Central memory CD8-positive, alpha-beta T cell (primary cell): ENCODE measurements at regions not wholly inside any gene's neighbourhood (a gene's known extent, or its start where the extent isn't known, plus 50 kb on each side); places are given as distances from the start of the nearest gene placed in this dataset.
A peak's percentile ranks its signal among the peaks of the same experiment; 100 is the strongest.
"Not testable (repeated sequence)": the region's sequence is repeated elsewhere in the genome, so short reads cannot be mapped to it uniquely, and the experiment has no call there.

Experiments used
- ATAC-seq: fragments of 150-1000 bp; cut with Tn5 transposase; replicated peaks from 2 replicates; pipeline ENCODE4 v1.10.0; 2022; ENCODE audit warnings: mild to moderate bottlenecking, moderate FRiP score, moderate number of reproducible peaks; ENCODE audit not compliant: poor library complexity, severe bottlenecking; ENCODE audit errors: extremely low read depth
- DNase-seq, 2 donors: peaks; one replicate each; pipeline ENCODE4 v3.0.0; 2021; ENCODE audit warnings: low spot score in 2 of 2
- H3K27ac Mint-ChIP-seq: one replicate; pipeline ENCODE4 v1.8.0; 2022; ENCODE audit warnings: low read depth, mild to moderate bottlenecking, moderate library complexity, mixed read lengths
- H3K27me3 Mint-ChIP-seq: one replicate; pipeline ENCODE4 v1.8.0; 2022; ENCODE audit warnings: mixed read lengths
- H3K36me3 Mint-ChIP-seq: one replicate; pipeline ENCODE4 v1.8.0; 2022; ENCODE audit warnings: mild to moderate bottlenecking, moderate library complexity, mixed read lengths; ENCODE audit not compliant: insufficient read depth
- H3K4me1 Mint-ChIP-seq: one replicate; pipeline ENCODE4 v1.8.0; 2022; ENCODE audit warnings: mixed read lengths
- H3K4me3 Mint-ChIP-seq: one replicate; pipeline ENCODE4 v1.8.0; 2022; ENCODE audit warnings: mild to moderate bottlenecking, moderate library complexity, mixed read lengths
- H3K9me3 Mint-ChIP-seq: one replicate; pipeline ENCODE4 v1.8.0; 2022; ENCODE audit warnings: mixed read lengths

GRCh38 chr11:109051200-109051599 is 370.8 kb upstream of the C11orf87 start:
- H3K36me3 Mint-ChIP-seq, result no peaks in the 10 kb centered on the region

DNA sequence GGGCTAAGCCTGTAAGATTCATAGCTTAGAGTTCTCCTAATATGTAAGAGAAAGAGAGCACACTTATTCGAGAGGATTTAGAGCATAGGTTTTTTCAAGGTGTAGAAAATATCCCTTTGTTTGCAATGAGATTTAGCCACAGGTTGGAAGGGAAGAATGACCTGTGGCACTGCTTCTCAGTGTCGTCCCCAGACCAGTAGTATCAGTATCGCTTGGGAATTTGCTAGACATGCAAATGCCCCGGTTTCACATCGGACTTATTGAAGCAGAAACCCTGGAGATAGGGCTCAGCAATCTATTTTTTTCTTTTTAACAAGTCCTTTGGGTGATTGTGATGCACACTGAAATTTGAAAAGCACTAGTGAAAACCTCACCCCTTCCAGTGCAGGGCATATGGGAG is 362.6 kb upstream of the C11orf87 start:
- H3K4me1 Mint-ChIP-seq, result no peaks in the 10 kb centered on the region
- no peak overlapping the region for H3K27ac Mint-ChIP-seq
- no peaks in the 10 kb centered on the region for H3K9me3 Mint-ChIP-seq
- H3K27me3 Mint-ChIP-seq, result peaks cover 35% of the 10 kb centered on the region
- H3K36me3 Mint-ChIP-seq, result no peaks in the 10 kb centered on the region
- no peak for ATAC-seq
- DNase-seq, result no peak
- no peak overlapping the region for H3K4me3 Mint-ChIP-seq

More at GRCh38 chr11:109051200-109051599, 370.8 kb upstream of the C11orf87 start:
- no peaks in the 10 kb centered on the region for H3K4me1 Mint-ChIP-seq
- no peak for ATAC-seq
- H3K9me3 Mint-ChIP-seq, result no peaks in the 10 kb centered on the region
- no peak for DNase-seq
- H3K4me3 Mint-ChIP-seq, result no peak overlapping the region
- peaks cover 12% of the 10 kb centered on the region for H3K27me3 Mint-ChIP-seq
- H3K27ac Mint-ChIP-seq, result no peak overlapping the region

DNA sequence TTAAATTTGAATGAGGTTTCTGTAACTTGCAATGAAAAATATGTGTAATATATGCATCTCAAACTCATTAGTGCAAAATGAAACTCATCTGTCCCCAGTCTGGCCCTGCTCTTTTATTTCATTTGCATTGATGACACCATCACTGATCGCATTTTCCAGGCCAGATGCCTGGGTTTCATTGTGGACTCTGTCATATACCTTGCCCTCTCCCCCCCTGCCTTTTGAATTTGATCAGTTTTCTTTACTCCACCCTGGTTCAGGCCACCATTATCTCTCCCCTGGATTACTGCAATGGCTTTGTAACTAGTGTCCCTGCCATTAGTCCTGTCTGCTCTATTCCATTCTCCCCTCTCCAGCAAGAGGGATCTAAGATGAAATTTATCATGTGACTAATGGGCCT is 360.6 kb upstream of the C11orf87 start:
- Mint-ChIP-seq H3K9me3 (no peaks in the 10 kb centered on the region), H3K27ac (no peak overlapping the region), H3K4me1 (no peaks in the 10 kb centered on the region), H3K4me3 (no peak overlapping the region), H3K36me3 (no peaks in the 10 kb centered on the region), H3K27me3 (peaks cover 35% of the 10 kb centered on the region)
- DNase-seq (no peak), ATAC-seq (no peak)

DNA sequence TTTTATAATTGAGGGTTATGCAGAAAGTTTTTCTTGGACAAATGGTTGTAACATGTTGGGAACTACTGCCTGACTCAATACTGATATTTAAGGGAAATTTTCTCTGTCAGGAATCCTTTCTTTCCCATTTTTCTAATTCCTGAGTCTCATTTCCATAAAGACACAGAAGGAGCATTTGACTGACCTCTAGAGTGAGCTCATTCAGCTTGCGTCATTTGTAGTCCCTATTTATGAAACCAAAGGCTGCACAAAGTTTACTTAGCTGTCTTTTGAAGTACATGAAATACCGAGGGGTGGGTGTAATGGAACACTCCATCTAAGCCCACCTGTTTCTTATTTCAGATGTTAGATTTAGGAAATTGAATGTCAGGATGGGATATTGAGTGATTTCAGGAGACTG is 359.5 kb upstream of the C11orf87 start:
- no peaks in the 10 kb centered on the region for H3K9me3 Mint-ChIP-seq
- H3K36me3 Mint-ChIP-seq, result no peaks in the 10 kb centered on the region
- H3K4me3 Mint-ChIP-seq, result no peak overlapping the region
- H3K4me1 Mint-ChIP-seq, result no peaks in the 10 kb centered on the region
- no peak overlapping the region for H3K27ac Mint-ChIP-seq
- no peak for DNase-seq
- ATAC-seq, result no peak
- H3K27me3 Mint-ChIP-seq, result peaks cover 35% of the 10 kb centered on the region

GRCh38 chr11:109062871-109063270 is 359.1 kb upstream of the C11orf87 start:
- H3K4me1 Mint-ChIP-seq, result no peaks in the 10 kb centered on the region
- ATAC-seq (no peak), DNase-seq (no peak)
- no peaks in the 10 kb centered on the region for H3K9me3 Mint-ChIP-seq
- H3K4me3 Mint-ChIP-seq, result no peak overlapping the region
- H3K27me3 Mint-ChIP-seq, result peaks cover 35% of the 10 kb centered on the region
- no peak overlapping the region for H3K27ac Mint-ChIP-seq
- no peaks in the 10 kb centered on the region for H3K36me3 Mint-ChIP-seq

DNA sequence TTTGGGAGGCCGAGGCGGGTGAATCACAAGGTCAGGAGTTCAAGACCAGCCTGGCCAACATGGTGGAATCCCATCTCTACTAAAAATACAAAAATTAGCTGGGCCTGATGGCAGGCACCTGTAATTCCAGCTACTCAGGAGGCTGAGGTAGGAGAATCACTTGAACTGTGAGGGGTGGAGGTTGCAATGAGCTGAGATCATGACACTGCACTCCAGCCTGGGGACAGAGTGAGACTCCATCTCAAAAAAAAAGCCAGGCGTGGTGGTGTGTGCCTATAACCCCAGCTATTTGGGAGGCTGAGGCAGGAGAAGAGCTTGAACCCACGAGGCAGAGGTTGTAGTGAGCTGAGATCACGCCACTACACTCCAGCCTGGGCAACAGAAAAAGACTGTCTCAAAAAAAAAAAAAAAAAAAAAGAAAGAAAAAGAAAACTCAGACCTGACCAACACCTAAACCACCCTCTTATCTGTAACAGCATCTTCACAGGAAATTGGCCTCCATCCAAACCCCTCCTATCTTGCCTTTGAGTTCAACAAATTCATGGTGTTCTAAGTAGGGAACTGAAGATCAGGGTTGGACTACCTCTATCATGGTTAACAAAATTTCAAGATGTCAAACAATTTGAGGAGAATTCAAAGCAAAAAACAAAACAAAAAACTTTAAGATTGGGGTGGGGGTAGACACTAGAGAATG is 357.2 kb upstream of the C11orf87 start:
- peaks cover 24% of the 10 kb centered on the region for H3K27me3 Mint-ChIP-seq
- peak; percentile 36 for ATAC-seq
- H3K36me3 Mint-ChIP-seq, DNase-seq, H3K27ac Mint-ChIP-seq, H3K9me3 Mint-ChIP-seq, H3K4me3 Mint-ChIP-seq, H3K4me1 Mint-ChIP-seq: not testable (repeated sequence)

DNA sequence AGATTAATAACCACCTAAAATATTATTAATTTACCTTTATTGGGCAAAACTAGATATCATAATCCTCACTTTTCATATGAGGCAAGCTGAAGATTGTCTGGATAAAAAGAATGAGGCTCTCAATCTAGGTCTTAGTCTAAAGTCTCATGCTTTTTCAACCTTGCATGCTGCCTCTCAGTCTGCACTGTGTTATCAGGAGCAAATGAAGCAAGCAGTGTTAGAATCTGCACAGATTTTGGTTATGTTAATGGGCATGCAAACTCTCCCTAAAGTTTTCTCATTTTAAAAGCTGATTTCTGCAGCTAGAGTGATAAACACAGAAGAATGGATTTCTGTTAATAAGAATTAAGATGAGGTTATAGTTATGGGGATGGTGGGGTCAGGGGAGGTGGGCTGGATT is 350.7 kb upstream of the C11orf87 start:
- Mint-ChIP-seq H3K9me3 (peaks cover 5% of the 10 kb centered on the region), H3K36me3 (peaks cover 1% of the 10 kb centered on the region), H3K4me1 (no peaks in the 10 kb centered on the region), H3K4me3 (no peak overlapping the region), H3K27me3 (no peaks in the 10 kb centered on the region), H3K27ac (no peak overlapping the region)
- DNase-seq (no peak), ATAC-seq (no peak)

DNA sequence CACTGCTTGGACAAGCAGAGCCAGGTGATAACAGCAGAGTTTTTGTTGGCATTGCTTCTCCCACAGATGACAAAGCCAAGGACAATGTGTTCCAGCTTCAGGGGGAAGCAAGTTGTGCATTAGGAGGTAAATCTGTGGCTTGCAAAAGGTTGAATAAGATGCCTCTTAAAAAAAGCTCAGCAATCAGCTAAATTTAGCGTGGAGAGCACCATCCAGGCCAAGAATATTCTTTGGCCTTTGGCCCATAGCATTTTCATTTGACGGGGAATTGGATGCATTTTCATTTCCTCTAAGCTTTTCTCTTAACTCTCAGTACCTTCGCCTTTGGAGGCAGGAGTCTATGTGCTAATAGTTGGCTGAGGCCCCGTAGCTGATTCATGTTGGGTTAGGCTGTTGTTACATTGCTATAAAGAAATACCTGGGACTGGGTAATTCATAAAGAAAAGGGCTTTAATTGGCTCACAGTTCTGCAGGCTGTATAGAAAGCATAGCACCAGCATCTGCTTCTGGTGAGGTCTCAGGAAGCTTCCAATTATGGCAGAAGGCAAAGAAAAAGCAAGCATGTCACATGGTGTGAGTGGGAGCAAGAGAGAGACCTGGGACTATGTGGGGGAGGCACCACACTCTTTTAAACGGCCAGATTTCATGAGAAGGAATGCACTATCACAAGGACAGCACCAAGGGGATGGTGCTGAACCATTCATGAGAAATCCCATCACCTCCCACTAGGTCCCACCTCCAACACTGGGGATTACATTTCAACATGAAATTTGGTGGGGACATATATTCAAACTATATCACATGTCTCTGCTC is 350.1 kb upstream of the C11orf87 start:
- DNase-seq (no peak), ATAC-seq (no peak)
- Mint-ChIP-seq H3K36me3 (peaks cover 1% of the 10 kb centered on the region), H3K27ac (no peak overlapping the region), H3K4me1 (no peaks in the 10 kb centered on the region), H3K9me3 (peaks cover 5% of the 10 kb centered on the region), H3K27me3 (no peaks in the 10 kb centered on the region), H3K4me3 (no peak overlapping the region)

GRCh38 chr11:109073032-109073822 is 348.8 kb upstream of the C11orf87 start:
- Mint-ChIP-seq H3K36me3 (peaks cover 1% of the 10 kb centered on the region), H3K27ac (no peak overlapping the region), H3K4me3 (no peak overlapping the region), H3K9me3 (peaks cover 5% of the 10 kb centered on the region), H3K27me3 (no peaks in the 10 kb centered on the region), H3K4me1 (no peaks in the 10 kb centered on the region)
- DNase-seq (no peak), ATAC-seq (no peak)

GRCh38 chr11:109075976-109076375 is 346.0 kb upstream of the C11orf87 start:
- no peaks in the 10 kb centered on the region for H3K4me1 Mint-ChIP-seq
- peaks cover 5% of the 10 kb centered on the region for H3K9me3 Mint-ChIP-seq
- no peaks in the 10 kb centered on the region for H3K36me3 Mint-ChIP-seq
- no peak overlapping the region for H3K4me3 Mint-ChIP-seq
- H3K27me3 Mint-ChIP-seq, result no peaks in the 10 kb centered on the region
- ATAC-seq, result no peak
- no peak overlapping the region for H3K27ac Mint-ChIP-seq
- no peak for DNase-seq

DNA sequence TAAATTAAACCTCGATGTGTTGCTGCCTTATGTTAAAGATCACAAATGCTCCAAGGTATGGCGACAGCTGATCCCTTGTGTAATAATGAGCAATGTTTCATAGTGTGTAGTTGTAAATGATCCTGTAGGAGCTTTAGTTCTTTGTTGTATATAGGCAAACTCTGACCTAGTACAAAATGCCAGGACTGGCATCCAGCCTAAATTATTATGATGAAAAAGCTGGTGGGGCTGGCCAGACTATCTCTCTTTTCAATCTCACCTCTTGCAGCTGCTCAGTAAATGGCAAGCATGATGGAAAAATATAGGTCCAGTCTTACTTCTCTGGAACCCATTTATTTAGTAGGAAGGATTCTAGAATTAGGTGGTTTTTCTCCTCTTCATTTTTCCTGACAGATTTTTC is 345.1 kb upstream of the C11orf87 start:
- ATAC-seq, result no peak
- Mint-ChIP-seq H3K9me3 (peaks cover 5% of the 10 kb centered on the region), H3K4me1 (no peaks in the 10 kb centered on the region), H3K27me3 (no peaks in the 10 kb centered on the region), H3K4me3 (no peak overlapping the region), H3K36me3 (no peaks in the 10 kb centered on the region), H3K27ac (no peak overlapping the region)
- DNase-seq, result no peak

GRCh38 chr11:109077291-109077920 is 344.6 kb upstream of the C11orf87 start:
- Mint-ChIP-seq H3K27me3 (no peaks in the 10 kb centered on the region), H3K9me3 (peaks cover 5% of the 10 kb centered on the region), H3K27ac (no peak overlapping the region), H3K4me3 (no peak overlapping the region), H3K36me3 (no peaks in the 10 kb centered on the region), H3K4me1 (no peaks in the 10 kb centered on the region)
- DNase-seq (no peak), ATAC-seq (no peak)
